GM18517 (cell line): ENCODE measurements at regions not wholly inside any gene's neighbourhood (a gene's known extent, or its start where the extent isn't known, plus 50 kb on each side); places are given as distances from the start of the nearest gene placed in this dataset.

Experiments
- ATAC-seq: cut with Tn5 transposase; IDR thresholded peaks from one replicate; pipeline ENCODE4 v1.9.1; 2021; ENCODE audit warnings: mild to moderate bottlenecking, moderate library complexity; ENCODE audit not compliant: unreplicated experiment

DNA sequence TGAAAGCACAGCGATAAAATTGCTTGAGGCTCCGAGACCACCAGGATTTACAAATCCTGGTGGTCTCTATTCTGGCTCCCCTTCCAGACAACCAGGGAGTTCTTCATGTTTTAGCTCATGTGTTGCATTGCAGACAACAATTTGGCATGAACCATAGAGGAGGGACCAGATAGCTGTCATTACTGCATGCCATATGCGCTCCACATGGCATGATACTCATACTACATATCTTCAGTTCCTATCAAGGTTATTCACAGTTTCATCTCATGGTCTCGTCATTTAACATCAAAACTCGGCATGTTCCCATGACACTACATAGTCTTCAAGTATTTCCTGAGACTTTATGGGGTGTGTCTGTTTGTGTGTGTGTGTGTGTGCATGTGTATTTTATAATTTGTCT is 220.3 kb downstream of the OR13H1 start:
- no peak for ATAC-seq

DNA sequence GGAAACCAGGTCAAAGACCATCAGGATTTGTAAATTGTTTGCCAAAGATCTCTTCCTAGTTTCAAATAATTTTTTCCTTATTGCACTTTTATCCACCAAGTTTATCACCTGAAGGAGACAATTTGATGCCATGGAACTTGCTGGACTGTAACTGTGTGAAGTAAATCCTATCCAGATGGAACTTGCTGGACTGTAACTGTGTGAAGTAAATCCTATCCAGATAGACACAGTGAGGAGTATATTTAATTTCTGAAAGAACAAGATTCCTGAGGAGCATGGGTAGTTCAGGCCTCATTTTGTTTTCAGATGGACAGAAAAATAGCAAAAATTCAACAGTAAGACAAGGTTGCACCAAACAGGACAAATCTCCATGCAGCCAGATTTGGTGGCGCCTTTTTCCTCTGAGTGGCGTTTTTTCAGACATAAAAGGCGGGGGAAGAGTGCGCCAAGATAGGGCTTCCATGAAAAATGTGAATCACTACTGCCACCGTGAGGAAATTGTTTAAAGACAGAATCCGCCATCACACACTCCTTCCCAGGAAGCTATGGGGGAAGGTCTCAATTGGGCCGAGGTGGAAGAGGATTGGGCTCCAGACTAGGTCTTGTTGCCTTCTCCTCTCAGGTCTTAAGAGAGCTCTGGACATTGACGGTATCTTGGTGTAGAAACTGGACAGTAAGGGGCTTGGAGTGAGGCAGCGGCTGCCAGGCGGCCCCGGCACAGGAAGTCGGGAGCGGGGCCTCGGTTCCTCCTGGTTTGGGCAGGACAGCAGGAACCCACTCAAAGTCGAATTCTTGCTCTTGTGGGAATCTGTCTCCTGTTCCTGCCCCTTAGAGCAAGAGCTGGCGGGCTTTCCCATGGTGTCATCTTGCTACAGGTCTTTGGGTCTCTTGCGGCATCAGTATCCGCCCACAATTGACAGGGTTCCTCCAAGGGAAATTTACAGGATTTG is 234.7 kb downstream of the OR13H1 start:
- ATAC-seq, result peak; percentile 60

DNA sequence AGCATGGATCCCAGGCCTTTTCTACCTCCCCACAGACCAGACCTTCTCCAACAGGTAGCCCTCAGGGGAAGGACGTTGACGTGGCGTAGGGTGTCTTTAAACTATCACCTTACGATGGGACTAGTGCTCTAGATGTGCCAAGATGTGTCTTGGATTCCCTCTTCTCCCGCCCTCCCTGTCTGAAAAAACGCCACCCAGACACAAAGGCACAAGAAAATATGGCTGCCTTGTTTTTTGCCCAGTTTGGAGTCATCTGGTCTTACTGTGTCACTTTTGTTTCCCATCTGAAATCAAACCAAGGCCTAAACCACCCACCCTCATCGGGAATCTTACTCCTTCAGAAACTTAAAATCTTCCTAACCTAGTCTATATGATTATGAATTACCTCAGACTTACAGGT is 235.4 kb downstream of the OR13H1 start:
- no peak for ATAC-seq

DNA sequence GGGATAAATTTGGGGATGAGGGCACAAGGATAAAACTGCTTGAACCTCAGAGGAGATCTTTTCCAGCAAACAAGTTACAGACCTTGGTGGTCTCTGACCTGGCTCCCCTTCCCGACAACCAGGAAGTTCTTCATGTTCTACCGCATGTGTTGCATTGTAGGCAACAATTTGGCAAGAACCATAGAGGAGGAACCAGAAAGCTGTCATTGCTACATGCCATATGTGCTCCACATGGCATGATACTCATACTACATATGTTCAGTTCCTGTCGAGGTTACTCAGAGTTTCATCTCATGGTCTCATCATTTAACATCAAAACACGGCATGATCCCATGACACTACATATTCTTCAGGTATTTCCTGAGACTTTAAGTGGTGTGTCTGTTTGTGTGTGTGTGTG is 235.9 kb downstream of the OR13H1 start:
- no peak for ATAC-seq

DNA sequence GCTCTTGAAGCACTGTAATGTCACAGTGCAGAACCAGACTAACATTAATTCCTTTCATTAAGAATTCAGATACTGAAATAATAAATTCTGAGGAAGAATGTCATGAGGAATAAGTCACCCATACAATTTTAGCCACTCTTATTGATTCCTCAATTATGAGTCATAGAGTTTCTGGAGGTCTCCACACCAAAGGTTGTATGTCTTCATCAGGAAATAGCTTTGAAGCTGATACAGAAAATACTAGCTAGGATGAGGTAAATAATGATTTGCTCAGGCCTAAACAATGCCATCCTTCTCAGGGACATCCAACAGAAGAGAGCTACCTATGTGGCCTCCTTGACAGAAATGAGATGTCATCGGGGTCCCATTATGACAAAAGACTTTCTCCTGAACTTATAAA is 238.8 kb downstream of the OR13H1 start:
- no peak for ATAC-seq

DNA sequence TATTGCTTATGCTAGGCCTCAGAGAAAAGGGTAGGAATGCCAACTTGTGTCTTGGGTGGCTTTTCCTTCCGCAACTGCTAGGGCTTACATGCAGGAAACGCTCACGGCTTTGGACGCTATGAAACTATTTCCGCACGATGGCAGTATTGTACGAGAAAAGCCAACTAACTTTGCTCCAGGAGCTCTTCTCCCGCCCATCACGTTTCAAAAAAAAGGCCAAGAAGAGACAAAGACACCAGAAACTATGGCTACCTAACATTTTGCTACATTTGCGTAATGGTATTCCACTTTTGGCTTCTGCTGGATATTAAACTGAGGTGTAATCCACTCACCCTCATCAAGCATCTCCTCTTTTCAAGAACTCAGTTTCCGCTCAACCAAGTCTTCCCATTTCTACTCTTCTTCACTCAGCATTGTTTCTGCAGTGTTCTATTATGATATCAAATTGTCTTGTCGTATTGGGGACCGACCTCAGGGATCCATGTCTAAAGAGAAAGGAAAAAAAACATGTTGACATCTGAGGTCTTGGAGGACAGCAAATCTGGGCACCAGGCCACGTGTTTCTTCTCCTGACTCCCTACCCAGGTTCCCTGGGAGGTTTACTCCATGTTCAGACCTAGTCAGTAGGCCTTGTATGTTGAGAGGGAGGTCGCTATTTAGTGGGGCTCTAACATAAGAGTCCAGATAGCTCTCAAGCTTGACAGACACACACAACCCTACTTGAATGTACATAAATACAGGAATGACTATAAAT is 239.4 kb upstream of the STK26 start:
- peak; percentile 71 for ATAC-seq

- peak; percentile 40 for ATAC-seq
Measured at GRCh38 chrX:131789664-131790063, 233.4 kb upstream of the STK26 start.

- no peak for ATAC-seq
Measured at GRCh38 chrX:131791608-131792355, 231.3 kb upstream of the STK26 start.

DNA sequence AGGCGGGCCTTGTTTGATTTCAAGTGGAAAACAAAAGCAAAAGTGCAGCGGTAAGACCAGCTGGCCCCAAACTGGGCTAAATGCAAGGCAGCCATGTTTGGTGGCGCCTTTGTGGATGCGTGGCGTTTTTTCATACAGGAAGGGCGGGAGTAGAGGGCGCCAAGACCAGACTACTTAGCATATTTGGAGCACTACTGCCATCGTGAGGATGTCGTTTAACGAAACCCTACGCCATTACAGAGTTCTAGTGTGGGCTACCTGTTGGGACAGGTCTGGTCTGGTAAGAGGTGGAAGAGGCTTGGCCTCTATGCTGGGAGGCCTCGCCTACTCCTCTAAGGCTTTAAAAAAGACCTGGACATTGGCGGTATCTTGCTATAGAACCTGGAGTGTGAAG is 230.7 kb upstream of the STK26 start:
- ATAC-seq, result peak; percentile 76

GRCh38 chrX:131792789-131793462 is 230.2 kb upstream of the STK26 start:
- ATAC-seq, result peak; percentile 60

- ATAC-seq, result no peak
Measured at GRCh38 chrX:131795442-131796229, 227.5 kb upstream of the STK26 start.

GRCh38 chrX:131801066-131801465 is 222.0 kb upstream of the STK26 start:
- ATAC-seq, result no peak

GRCh38 chrX:131801911-131802310 is 221.2 kb upstream of the STK26 start:
- no peak for ATAC-seq

DNA sequence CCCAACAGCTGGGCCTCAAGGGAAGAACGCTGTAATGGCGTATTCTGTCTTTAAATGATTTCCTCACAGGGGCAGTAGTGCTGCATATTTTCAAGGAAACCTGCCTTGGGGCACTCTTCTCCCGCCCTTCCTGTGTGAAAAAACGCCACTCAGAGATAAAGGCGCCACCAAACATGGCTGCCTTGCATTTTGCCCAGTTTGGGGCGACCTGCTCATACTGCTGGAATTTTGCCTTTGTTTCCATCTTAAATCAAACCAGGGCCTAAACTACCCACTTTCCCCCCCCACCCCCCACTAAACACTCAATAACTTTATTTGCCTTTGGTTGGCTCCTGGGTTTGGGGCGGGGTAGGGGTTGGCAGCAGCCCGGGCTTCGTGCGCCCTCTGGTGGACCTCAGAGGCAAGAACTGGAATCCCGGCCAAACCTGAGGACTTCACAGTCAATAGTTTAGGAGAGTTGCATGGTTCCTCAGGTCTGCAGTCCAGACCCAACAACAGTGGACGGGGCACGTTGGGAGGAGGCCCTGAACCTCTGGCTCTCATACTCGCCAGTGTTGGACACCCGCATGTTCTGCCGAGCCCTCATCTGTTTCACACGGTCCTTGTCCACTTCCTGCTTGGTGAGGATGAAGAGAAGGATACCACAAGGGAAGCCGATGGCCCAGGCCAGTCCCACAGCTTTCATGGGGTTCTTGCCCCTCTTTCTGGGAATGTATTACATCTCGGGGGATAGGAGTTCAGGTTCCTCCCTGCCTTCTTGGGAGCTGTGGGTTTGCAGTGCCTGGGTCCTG is 220.1 kb upstream of the STK26 start:
- peak; percentile 75 for ATAC-seq

GRCh38 chrX:131812847-131813825 is 210.0 kb upstream of the STK26 start:
- ATAC-seq, result peak; percentile 91

GRCh38 chrX:131816551-131817136 is 206.5 kb upstream of the STK26 start:
- peak; percentile 58 for ATAC-seq

GRCh38 chrX:131818297-131818936 is 204.7 kb upstream of the STK26 start:
- no peak for ATAC-seq
